GM19463 (cell line): ENCODE measurements at regions not wholly inside any gene's neighbourhood (a gene's known extent, or its start where the extent isn't known, plus 50 kb on each side); places are given as distances from the start of the nearest gene placed in this dataset.

ENCODE experiments used
- ATAC-seq: cut with Tn5 transposase; IDR thresholded peaks from one replicate; pipeline ENCODE4 v1.9.1; 2021; ENCODE audit warnings: mild to moderate bottlenecking, moderate library complexity; ENCODE audit not compliant: unreplicated experiment

DNA sequence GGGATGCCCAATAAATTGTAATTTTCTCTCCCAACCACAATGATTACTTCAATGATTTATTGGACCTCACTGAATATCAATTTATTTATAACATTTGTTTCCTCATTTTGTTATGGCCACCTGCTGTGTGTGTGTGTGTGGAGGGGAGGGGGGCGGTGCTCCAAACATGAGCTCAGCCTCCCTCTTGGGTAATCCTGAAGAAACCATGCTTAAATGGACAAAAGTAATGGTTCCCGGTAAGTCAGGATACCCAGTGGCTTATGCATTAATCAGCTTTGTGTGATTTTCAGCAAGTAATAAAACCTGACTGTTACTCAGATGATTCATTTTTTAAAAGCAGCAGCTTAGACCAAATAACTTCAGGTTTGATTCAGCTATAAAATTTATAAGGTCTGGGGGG is 495.1 kb upstream of the MEX3C start:
- ATAC-seq, result no peak

GRCh38 chr18:51711298-51711889 is 513.9 kb upstream of the MEX3C start:
- ATAC-seq, result peak; percentile 79

DNA sequence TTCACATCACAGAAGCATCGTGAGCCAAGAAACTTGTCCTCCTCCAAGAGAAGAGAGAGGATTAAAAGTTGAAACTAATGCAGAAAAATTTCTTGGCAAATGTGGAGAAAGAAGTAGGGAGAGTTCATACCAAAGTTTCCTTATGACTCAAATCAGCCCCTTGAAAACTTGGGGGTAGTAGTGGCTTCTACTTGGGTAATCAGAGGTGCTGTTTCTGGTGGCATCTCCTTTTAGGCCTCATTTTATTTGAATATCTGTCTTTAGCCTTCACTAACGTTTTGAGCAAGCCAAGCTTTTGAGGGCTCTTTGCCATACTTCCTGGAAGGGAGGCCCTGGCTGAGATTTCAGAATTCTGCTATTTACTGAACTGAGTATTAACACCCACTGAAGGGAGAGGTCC is 515.3 kb upstream of the MEX3C start:
- no peak for ATAC-seq

- peak; percentile 55 for ATAC-seq
Observed at GRCh38 chr18:51716277-51716676, 518.8 kb upstream of the MEX3C start.

- no peak for ATAC-seq
Observed at GRCh38 chr18:51721388-51721787, 523.9 kb upstream of the MEX3C start.

GRCh38 chr18:51721996-51722395 is 524.5 kb upstream of the MEX3C start:
- ATAC-seq, result no peak

DNA sequence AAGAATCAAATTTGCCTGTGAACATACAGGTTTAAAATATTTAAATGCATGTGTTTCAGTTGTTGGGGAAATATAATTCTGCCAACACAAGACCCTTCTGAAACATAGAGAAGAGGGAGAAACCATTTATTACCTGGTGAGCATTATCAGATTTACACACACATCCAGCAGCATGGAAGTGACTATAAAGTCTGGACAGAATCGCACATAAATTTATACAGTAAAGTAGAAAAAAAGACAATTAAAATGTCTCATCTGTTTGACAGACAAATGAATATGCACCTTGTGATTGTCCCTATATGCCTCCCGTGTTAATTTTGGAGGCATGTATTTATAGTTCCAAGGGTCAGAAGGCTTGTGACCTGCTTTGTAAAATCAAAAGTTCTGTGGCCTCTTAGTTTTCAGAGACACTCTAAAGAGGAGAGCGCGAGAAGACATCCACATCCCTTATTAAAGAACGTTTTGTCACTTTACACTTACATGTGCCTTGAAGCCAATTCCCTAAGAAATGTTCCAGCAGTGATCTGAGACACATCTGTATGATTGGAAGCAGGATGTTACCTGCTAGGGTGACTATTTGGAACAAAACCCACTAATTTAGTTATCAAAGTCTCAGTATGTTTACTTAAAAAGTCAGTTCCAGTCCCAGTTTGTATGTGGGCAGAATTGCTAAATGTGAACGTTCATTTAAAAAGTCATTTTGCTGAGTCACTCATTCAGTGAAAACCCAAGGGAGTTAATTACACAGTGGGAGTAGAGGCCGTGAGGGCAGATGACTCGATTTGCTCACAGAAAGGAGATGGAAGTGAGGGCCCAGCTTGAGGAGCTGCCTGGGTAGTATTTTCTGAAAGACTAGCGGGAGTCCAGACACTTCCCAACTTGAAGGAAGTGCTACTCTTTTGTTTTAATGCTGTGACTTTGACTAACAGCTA is 527.6 kb upstream of the MEX3C start:
- ATAC-seq, result peak; percentile 38

DNA sequence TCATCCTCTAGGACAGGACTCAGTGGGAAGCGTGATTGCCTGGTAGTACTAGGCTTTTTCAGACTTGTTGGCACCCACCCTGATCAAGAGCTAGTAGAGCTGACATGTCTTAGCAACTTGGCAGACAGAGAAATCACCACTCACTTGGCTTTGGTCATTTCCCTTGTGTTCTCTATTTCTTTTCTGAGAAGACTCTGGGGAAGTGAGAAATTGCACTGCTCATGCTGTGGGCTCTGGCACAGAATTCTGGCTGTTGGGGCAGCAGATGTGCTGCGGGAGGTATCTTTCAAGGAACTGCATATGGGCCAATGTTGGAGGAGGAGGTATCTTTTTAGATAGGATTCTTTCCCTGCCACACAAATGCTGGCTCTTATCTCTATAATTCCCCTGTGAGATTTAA is 529.1 kb upstream of the MEX3C start:
- ATAC-seq, result peak; percentile 33

DNA sequence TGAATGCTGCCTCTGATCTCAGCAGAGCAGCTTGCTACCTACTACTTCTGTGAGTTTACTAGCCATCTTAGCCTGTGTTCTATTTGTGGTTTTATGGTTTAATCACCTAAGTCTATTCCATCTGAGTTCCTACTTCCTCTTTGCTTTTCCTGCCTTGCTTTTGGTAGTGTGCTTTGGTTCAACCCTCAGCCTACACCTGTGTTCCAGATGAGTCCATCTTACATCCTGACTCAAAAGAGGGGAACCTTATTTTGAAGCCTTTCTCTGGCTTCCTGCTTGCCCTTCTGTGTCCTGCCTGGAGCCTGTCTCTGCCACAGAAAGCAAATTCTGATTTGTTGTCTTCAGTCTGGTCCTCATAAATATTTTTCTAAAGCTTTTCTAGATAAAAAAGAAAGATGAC is 530.3 kb upstream of the MEX3C start:
- peak; percentile 55 for ATAC-seq

- no peak for ATAC-seq
Observed at GRCh38 chr18:51731070-51731469, 533.6 kb upstream of the MEX3C start.

- no peak for ATAC-seq
Observed at GRCh38 chr18:51734576-51734975, 537.1 kb upstream of the MEX3C start.

- peak; percentile 94 for ATAC-seq
Observed at GRCh38 chr18:51739044-51739666, 541.7 kb upstream of the MEX3C start.

GRCh38 chr18:51751901-51752300 is 554.4 kb upstream of the MEX3C start:
- ATAC-seq, result peak; percentile 78

DNA sequence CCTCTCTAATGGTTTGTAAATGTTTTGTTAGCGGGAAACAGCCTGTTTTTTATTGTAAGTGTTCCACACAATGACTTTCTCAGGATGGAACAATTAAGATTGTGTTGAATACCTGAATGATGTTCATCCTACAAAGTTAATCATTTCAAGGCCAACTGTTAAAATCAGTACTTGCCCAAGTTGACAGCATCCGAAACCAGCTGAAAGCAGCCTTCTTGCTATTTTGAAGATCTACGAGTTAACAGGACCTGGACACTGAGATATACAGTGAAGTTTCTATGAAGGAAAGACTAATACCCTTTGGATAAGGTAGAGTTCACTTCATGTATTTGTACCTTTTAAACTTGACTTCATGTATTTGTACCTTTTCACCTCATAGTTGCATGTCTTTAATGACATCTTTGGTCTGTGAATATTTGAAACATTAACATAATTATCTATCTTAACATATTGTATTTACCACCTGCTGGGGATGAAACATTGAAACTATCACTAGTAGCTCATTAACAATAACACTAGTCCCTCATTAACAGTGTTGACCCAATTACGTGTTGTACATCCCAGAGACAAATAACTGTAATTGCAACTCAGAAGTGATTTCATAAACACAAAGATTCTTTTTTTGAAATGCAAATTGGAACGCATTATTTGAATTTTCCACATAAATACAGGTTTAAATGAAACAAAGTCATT is 556.0 kb upstream of the MEX3C start:
- ATAC-seq, result peak; percentile 62

DNA sequence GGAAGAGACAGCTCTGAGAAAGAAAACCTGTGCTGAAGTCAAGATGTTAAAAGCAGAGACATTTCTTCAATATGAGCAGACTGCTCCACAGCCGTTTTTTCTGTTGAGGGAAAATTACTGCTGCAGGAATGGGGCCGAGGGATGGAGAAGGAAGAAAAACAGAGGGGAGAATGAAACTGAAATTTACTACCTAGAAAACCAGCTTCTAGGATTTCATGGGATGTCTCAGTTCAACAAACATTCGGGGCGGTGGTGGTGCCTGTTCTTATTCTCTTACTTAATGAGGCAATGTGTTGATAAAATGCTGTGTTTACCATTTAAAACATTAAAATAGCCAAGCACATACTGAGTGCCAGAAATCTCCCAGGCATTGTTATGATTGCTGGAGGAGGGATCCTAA is 557.1 kb upstream of the MEX3C start:
- ATAC-seq, result no peak

DNA sequence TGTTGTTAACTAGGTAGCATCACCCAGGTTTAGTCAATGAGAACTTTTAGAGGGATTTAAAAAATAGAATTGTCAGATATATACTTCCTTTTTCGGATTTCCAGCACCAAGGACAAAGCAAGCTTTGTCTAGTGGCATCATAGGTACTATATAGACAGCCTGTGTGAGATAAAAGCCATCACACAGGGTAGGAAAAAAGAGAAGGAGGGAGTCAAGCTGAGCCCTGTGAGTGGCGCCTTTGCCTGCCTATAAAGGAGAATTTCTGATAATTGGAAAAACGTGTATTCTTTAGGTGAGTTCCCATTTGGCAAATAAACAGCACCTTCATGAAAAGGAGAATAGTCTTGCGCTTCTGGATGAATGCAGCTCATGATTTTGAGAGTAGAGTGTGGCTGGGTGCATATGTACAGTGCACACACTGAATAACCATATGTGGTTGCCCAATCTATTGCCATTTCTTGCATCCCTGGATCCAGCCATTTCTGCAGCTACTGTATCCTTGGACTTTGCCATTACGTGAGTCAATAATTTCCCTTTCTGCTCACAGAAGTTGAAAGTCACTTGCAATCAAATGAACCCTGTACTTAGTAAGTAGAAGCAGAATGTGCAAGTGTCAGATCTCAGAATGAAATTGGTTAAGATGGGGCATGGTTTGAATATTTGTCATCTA is 559.9 kb upstream of the MEX3C start:
- no peak for ATAC-seq

GRCh38 chr18:51762373-51762772 is 564.9 kb upstream of the MEX3C start:
- ATAC-seq, result no peak

GRCh38 chr18:51765606-51766360 is 568.3 kb upstream of the MEX3C start:
- ATAC-seq, result peak; percentile 47

DNA sequence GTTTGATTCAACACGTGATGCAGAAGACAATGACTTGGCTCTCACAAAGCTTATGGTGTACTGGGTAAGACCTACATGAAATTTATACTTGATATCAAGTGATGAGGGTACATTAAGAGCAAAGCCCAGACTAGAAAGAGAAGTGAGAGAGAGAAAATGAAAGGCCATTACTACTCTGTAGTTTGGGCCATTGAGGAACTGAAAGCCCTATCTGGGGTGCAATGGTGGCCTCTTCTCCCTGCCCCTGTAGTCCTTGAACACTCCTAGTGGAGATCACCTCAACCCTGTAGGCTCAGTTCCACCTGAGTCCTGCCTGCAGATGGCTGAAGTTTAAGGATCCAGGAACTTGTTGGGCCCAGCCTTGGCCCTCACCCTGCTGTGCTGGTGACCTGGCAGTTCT is 569.8 kb upstream of the MEX3C start:
- no peak for ATAC-seq

DNA sequence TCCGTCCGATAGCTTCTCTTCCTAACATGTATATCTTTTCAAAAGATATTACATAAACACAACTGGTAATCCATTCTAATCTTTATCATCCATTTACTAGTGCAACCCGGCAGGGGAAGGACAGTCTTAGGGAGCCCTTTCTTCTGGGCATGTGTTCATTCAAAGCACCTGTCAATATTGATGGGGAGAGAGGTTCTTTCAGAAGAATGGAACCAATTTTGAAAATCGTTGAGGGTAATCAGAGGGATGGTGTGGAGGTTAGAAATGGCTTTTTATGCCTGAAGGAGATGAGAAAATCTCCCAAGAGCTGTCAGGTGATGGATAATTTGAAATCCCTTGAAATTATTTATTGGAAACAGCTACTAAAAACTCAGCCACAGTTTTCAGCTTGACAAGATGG is 561.9 kb upstream of the DCC start:
- ATAC-seq, result no peak
